HG02610 (cell line): ENCODE measurements at regions not wholly inside any gene's neighbourhood (a gene's known extent, or its start where the extent isn't known, plus 50 kb on each side); places are given as distances from the start of the nearest gene placed in this dataset.
"Not testable (repeated sequence)": the region's sequence is repeated elsewhere in the genome, so short reads cannot be mapped to it uniquely, and the experiment has no call there.

Source experiments
- ATAC-seq: cut with Tn5 transposase; IDR thresholded peaks from one replicate; pipeline ENCODE4 v1.9.1; 2021; ENCODE audit warnings: mild to moderate bottlenecking, moderate library complexity; ENCODE audit not compliant: unreplicated experiment

- ATAC-seq: no peak
Measured at GRCh38 chr19:30228835-30229524, 143.2 kb upstream of the ZNF536 start.

- ATAC-seq: no peak
Measured at GRCh38 chr19:30229525-30230174, 142.5 kb upstream of the ZNF536 start.

DNA sequence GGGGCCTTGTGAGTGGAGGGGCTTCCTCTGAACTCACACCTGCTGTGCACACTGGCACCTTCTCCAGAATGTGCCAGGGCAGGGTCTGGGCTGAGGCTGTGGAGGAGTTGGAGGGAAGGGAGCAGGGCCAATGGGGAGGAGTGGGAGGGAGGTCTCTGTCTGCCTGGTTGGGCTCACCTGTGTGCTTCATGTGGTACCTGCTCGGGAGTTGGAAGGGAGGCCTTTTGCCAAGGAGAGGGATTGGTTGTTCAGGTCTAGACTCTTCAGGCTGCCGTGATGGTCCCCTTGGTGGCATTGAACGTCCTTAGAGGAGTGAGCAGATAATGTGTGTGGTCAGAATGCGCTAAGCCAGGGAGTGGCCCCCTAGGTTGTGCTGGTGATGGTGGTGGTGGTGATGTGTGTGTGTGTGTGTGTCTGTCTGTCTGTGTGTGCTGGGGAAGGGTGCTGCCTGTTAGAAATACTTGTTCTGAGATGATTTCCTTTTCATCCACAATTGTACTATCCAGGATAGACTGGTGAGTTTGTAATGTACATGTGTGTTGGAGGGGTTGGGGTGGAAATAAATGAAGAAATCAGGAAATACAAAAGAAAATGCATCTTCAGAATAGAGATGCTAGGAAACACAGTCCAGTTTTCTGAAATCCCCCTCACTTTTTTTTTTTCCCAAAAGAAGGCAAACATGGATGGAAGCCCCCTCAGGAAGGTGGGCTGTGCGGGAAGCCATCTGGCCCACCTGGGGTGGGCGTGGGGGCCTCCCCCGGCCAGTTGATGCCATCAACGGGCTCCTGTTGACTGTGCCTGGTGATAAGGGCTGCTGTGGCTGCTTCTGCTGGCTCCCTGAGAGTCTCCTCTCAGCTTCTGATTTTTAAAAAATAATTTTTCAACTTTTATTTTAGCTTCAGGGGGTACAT, 140.5 kb upstream of the ZNF536 start:
- ATAC-seq: no peak

DNA sequence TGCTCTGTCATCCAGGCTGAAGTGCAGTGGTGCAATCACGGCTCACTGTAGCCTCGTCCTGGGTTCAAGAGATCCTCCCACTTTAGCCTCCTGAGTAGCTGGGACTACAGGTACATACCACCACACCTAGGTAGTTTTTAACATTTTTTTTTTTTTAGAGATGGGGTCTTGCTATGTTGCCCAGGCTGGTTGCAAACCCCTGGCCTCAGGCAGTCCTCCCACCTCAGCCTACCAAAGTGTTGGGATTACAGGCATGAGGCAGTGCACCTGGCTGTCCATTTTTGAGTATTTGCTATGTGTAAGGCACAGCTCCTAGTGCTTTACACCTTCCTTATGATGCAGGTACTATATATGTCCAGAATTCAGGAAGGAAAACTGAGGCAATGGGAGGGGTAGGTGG, 138.8 kb upstream of the ZNF536 start:
- no peak for ATAC-seq

DNA sequence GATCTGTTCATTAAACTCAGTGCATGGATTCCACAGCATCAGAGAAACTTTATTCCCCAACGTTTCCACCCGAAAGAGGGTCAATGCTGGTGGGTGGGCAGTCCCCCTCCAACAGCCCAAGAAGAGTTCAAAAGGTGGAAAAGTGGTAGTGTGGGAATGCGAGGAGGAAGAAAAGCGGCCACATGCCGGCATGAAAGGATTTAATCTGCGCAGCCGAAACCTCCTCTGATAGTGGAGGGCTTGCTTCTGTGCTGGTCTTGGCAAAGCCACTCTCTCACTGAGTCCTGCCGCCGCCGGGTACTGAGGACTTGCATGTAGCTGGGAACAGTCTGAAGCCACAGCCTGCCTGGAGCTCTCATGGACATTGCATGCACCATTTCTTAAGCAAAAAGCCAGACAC, 136.2 kb upstream of the ZNF536 start:
- ATAC-seq: no peak

DNA sequence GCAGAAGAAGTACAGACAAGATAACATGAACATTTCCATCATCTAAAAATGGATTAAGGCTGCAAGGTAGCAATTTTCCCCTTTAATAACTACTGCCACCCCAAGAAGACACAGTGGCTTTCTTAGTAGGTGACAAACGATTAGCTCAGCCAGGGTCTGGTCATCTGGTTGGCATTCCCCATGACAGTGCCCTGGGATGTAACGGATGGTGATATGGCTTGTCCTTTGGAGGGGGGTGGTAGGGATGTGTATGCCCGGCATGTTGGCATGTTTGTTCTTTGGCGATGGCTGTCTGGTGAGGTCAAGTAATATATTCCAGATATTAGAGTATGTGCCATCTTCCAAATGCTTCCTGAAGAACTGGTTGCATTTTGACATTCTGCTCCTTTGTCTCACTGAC, 135.6 kb upstream of the ZNF536 start:
- no peak for ATAC-seq

DNA sequence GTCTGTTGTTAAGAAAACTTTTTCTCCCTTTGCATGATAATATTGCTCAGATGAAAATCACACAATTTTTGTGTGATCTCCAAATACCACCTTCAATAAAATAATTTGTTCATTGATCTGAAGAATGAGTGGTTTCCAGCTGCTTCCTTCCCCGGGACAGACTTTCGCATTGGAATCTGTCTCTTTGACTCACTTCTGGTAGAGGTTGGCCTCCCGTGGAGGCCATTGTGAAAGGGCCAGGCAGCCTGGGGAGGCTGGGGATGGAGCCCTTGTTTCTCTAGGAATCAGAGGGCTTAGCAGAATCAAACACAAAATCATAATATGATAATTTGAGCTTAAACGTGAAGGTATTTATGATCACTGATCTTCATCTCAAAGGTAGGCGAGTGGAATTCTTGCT, 135.0 kb upstream of the ZNF536 start:
- ATAC-seq: no peak

DNA sequence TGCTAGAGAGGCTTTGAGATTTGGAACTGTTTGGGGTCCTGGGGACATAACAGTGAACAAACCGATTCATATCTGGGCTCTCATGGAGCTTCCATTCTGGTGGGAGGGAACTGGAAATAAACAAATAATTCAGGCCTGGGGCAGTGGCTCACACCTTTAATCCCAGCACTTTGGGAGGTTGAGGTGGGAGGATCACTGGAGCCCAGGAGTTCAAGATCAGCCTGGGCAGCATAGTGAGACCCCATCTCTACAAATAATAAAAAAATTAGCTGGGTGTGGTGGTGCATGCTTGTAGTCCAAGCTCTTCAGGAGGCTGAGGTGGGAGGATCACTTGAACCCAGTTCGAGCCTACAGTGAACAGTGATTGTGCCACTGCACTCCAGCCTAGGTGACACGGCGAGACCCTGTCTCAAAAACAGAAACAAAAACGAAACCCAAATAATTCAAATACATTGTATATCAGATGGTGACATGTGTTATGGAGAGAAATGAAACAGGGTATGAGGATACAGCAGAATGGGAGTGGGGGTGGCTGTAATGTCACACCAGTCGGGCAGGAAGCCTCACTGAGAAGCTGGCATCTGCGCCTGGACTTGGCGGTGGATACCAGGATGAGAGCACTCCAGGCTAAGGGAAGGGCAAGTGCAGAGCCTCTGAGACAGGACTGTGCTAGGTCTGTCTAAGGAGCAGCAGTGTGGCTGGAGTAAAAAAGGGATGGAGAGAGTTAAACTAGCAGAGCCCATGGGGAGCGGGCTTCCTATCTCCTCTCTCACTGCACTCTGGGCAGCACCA, 131.1 kb upstream of the ZNF536 start:
- ATAC-seq: no peak

DNA sequence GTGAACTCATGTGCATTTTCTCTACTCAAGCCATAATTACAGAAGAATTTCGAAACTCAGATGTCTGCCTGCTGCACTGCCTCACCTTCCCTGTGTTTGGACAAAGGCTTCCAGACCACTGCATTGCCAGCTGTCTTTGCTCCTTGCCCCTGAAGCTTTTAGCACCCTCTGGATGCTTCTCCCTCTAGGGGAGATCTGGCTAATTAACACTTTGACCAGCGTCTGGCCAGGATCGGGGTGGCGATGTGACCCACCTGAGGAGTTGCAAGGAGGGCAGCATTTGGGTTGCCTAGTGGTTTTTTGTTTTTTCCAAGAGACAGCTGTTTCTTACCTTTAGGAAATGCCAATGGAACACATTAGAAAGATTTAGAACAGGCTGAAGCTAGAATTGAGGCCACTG, 127.7 kb upstream of the ZNF536 start:
- no peak for ATAC-seq

GRCh38 chr19:30245401-30246039, 126.7 kb upstream of the ZNF536 start:
- no peak for ATAC-seq

DNA sequence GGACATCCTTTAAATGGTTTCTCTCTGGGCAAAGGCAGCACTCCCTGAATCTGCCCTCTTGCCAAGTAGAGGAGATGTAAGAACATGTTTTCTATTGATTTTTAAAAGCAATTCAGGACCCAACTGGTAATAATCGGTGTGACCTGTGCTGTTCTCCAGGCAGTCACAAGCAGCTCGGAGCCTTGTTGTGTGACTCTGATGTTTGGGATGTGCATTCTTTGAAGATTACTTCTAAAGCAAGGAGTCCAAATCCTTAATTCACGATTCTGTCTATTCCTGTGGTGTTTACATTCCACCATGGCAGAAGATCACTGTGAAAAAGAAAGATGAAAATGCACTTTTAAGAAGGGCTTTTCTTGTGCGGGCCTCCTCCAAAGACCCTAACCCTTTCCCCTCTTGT, 122.3 kb upstream of the ZNF536 start:
- no peak for ATAC-seq

DNA sequence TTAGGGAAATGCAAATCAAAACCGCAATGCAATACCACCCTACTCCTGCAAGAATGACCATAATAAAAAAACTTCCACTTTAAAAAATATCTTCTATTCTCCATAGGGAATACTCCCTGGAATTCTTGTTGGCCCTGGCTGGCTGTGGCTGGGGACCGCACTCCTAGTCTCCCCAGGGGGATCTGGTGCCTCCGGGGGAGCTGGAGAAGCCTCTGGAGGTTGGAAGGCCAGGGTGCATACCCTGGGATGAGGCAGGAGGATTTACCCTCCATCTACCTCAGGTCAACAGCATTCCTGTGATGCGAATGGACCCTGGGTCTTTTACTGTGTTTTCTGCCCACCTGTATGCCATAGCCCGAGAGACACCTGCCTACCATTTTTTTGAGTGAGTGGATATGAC, 120.0 kb upstream of the ZNF536 start:
- no peak for ATAC-seq

DNA sequence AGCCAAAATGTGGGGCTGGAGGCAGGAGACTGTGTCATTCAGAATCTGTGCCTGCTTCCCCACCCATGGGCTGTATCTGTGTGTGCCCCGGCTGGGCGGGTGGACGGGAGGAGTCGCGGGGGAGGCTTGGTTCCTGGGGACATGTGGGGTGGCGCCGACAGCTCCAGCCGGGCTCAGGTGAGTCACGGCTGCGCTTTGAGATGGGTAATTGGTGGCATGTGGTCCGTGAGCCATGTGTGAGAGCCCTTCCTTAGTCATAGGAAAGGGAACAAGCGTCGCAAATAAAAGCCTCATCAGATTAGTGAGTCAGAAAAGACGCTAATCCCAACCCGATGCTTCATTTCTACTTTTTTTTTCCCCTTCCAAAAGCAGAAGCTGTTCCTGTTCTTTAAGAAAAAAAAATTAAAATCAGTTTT, 118.6 kb upstream of the ZNF536 start:
- ATAC-seq: no peak

- ATAC-seq: no peak
Measured at GRCh38 chr19:30254158-30254557, 118.0 kb upstream of the ZNF536 start.

DNA sequence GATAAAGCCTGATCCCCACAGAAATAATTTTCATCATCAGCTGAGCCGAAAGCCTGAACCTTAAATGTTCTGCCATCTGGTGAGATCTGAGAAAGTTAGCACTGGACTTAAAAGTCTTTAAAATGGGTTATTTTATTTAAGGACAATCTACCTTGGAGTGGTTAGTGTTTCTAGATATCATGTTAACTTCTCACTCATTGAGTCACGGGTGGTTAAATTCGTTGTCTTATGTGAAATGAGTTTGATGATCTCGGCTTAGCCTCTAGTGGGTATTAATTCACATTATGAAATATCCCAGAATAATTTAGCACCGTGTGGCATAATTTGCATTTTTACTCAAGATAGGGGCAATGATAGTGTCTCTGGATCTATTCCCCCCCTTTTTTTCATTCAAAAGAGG, 117.4 kb upstream of the ZNF536 start:
- no peak for ATAC-seq

GRCh38 chr19:30255791-30256495, 116.2 kb upstream of the ZNF536 start:
- no peak for ATAC-seq

GRCh38 chr19:30256496-30256850, 115.7 kb upstream of the ZNF536 start:
- ATAC-seq: no peak

DNA sequence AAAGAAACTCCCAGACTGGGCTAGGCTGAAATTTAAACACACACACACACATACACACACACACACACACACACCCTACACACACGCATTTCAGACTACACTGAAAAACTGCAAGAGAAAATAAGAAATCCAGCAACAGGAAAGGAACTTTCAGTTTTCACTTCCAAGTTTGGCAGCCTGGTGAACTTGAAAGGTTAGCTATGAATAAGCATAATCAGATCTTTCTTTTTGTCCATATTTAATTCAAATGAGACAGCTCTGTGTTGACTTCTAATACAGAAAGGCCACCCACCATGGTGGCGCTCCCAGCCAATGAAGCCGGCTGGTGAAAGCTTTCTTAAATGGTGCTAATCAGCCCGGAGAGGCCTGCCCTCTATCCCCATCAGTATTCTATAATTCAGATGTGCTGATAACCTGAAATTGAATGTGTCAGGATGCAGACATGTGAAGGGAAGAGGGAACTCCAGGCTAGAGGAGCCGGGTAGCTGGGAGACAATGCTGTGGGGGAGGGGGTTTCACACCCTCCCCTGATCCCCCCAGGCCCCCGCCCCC, 108.3 kb upstream of the ZNF536 start:
- ATAC-seq: no peak

GRCh38 chr19:30265918-30266317, 106.3 kb upstream of the ZNF536 start:
- not testable (repeated sequence) for ATAC-seq

DNA sequence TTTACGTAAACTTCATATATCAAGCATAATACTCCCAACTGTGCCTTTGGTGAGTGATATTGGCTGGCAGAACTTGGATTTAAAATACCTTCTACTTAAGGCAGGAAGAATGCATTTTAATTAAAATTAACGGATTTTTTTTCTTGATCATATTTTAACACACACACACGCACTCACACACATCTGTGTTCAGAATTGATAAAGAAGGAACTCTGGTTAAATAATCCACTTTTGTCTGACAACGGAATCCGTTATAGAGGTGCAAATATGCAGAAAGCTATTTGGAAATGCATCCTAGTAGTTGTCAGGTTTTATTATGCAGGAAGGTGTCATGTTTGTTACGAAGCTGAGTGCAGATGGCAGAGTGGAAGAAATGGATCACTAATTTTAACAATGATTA, 105.5 kb upstream of the ZNF536 start:
- no peak for ATAC-seq
